Esophagus squamous epithelium (tissue), 5 donors: ENCODE measurements at regions not wholly inside any gene's neighbourhood (a gene's known extent, or its start where the extent isn't known, plus 50 kb on each side); places are given as distances from the start of the nearest gene placed in this dataset.

Source experiments
- DNase-seq: peaks from one replicate; lab custom pipeline; 2025; lab: John Stamatoyannopoulos, UW
- H3K27ac ChIP-seq, 4 donors: fragments of 200-600 bp; sonication (generic); one replicate each; pipeline ENCODE4 v1.5.1; 2016 to 2019; ENCODE audit warnings: mild to moderate bottlenecking in 1 of 4
- H3K27me3 ChIP-seq, 4 donors: fragments of 200-600 bp; sonication (generic); 1 replicate in 3 of 4; 2 replicates in 1 of 4; pipeline versions ENCODE4 v1.5.1 to v1.6.0; 2017 to 2021; ENCODE audit warnings: antibody characterized with exemption in 1 of 4
- H3K36me3 ChIP-seq, 3 donors: fragments of 200-600 bp; sonication (generic); one replicate each; pipeline ENCODE4 v1.5.1; 2016 to 2019
- H3K4me1 ChIP-seq, 3 donors: fragments of 200-600 bp; sonication (generic); one replicate each; pipeline ENCODE4 v1.5.1; 2017 to 2019
- H3K4me3 ChIP-seq, 4 donors: fragments of 200-600 bp; sonication (generic); 1 replicate in 3 of 4; 2 replicates in 1 of 4; pipeline ENCODE4 v1.5.1; 2016 to 2019; ENCODE audit warnings: mild to moderate bottlenecking in 2 of 4, moderate library complexity in 1 of 4
- H3K9me3 ChIP-seq, 3 donors: fragments of 200-600 bp; sonication (generic); one replicate each; pipeline ENCODE4 v1.5.1; 2016 to 2019
- POLR2A ChIP-seq, 4 donors: fragments of 450-650 bp; IDR thresholded peaks; one replicate each; pipeline ENCODE4 v1.6.1; 2017; ENCODE audit warnings: antibody characterized with exemption in 4 of 4, mild to moderate bottlenecking in 4 of 4, moderate library complexity in 3 of 4
- WGBS, 2 donors: methylation state at CpG; one replicate each; pipeline ENCODE4 v1.1.5; 2018; 5-methylcytosine and 5-hydroxymethylcytosine counted together
- intact Hi-C: fragments of 100-400 bp; cut with DNase I; formaldehyde crosslinking; loops from one replicate; pipeline ENCODE4 v1.15.0; 2022
- TF ChIP-seq, protein P1 (sequence below), 6 experiments: fragments of 450-650 bp in 4 of 6; fragments of 200-600 bp in 2 of 6; sonication (generic) in 2 of 6; IDR thresholded peaks; one replicate each; pipeline ENCODE4 v1.5.1; 2016 to 2019; ENCODE audit warnings: antibody characterized with exemption in 6 of 6, mild to moderate bottlenecking in 4 of 6, moderate library complexity in 4 of 6
- donor health status: DM: yes; HTN: yes; CAD: no.

GRCh38 chr3:10641760-10642159 lies 136.4 kb upstream of the ATP2B2 start:
- H3K36me3 ChIP-seq, result no peaks in the 10 kb centered on the region
- no peak overlapping the region for H3K27ac ChIP-seq
- no peak overlapping the region for H3K4me3 ChIP-seq
- H3K27me3 ChIP-seq, result peaks cover 0 to 47% (median 0%) of the 10 kb centered on the region in 4 donors
- TF ChIP-seq, protein P1, sequence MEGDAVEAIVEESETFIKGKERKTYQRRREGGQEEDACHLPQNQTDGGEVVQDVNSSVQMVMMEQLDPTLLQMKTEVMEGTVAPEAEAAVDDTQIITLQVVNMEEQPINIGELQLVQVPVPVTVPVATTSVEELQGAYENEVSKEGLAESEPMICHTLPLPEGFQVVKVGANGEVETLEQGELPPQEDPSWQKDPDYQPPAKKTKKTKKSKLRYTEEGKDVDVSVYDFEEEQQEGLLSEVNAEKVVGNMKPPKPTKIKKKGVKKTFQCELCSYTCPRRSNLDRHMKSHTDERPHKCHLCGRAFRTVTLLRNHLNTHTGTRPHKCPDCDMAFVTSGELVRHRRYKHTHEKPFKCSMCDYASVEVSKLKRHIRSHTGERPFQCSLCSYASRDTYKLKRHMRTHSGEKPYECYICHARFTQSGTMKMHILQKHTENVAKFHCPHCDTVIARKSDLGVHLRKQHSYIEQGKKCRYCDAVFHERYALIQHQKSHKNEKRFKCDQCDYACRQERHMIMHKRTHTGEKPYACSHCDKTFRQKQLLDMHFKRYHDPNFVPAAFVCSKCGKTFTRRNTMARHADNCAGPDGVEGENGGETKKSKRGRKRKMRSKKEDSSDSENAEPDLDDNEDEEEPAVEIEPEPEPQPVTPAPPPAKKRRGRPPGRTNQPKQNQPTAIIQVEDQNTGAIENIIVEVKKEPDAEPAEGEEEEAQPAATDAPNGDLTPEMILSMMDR (IDR thresholded peaks at IDR 0.05), result no peak
- no peak for TF ChIP-seq POLR2A (IDR thresholded peaks at IDR 0.05)
- intact Hi-C loops, result no loop called here
- H3K4me1 ChIP-seq, result no peaks in the 10 kb centered on the region
- WGBS, 2 donors, result 81 to 100% methylated on average over 2 of the region's 2 CpGs
- no peak for DNase-seq
- H3K9me3 ChIP-seq, result peaks cover 0 to 18% (median 4%) of the 10 kb centered on the region in 3 donors

- peaks cover 0 to 68% (median 0%) of the 10 kb centered on the region in 4 donors for H3K27me3 ChIP-seq
- TF ChIP-seq POLR2A (IDR thresholded peaks at IDR 0.05), result no peak
- TF ChIP-seq, protein P1 (IDR thresholded peaks at IDR 0.05), result no peak
- no peak for DNase-seq
- no peaks in the 10 kb centered on the region for H3K36me3 ChIP-seq
- H3K27ac ChIP-seq, result no peak overlapping the region
- intact Hi-C loops, result no loop called here
- H3K9me3 ChIP-seq, result no peaks in the 10 kb centered on the region
- no peaks in the 10 kb centered on the region for H3K4me1 ChIP-seq
- H3K4me3 ChIP-seq, result no peak overlapping the region
- 67 to 71% methylated on average over 4 of the region's 4 CpGs for WGBS, 2 donors
Observed at GRCh38 chr3:10644189-10644588, 138.8 kb upstream of the ATP2B2 start.

DNA sequence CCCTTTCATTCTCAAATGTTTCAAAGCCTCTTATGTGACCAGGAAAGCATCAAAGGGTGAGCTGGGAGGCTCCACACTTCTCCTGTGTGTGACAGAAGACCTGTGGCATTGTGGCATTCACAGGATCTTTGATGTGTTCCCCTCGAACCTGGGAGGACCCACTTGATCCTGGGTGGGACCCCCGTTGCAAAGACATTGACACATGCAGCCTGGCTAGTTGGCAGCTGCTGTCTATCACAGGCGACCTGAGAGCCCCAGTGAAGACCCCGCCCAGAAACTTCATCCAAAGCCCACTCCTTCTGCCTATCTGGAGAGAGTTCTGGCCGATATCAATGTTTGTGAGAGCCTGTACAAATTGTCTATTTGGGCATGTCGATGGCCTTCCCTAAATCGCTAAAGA lies 140.4 kb upstream of the ATP2B2 start:
- intact Hi-C loops, result no loop called here
- Histone ChIP-seq H3K27ac (no peak overlapping the region), H3K36me3 (no peaks in the 10 kb centered on the region), H3K27me3 (peaks cover 0 to 75% (median 0%) of the 10 kb centered on the region in 4 donors), H3K4me1 (no peaks in the 10 kb centered on the region), H3K4me3 (no peak overlapping the region), H3K9me3 (no peaks in the 10 kb centered on the region)
- TF ChIP-seq POLR2A (IDR thresholded peaks at IDR 0.05), result no peak
- TF ChIP-seq, protein P1 (IDR thresholded peaks at IDR 0.05), result no peak
- 18 to 42% methylated on average over 3 to 5 of the region's 7 CpGs for WGBS, 2 donors
- no peak for DNase-seq

GRCh38 chr3:10646531-10647335 lies 141.3 kb upstream of the ATP2B2 start:
- intact Hi-C loops, result no loop called here
- Histone ChIP-seq H3K27ac (no peak overlapping the region), H3K27me3 (peaks cover 0 to 73% (median 0%) of the 10 kb centered on the region in 4 donors), H3K9me3 (no peaks in the 10 kb centered on the region), H3K4me3 (no peak overlapping the region), H3K36me3 (no peaks in the 10 kb centered on the region), H3K4me1 (no peaks in the 10 kb centered on the region)
- TF ChIP-seq, protein P1 (IDR thresholded peaks at IDR 0.05), result no peak
- no peak for TF ChIP-seq POLR2A (IDR thresholded peaks at IDR 0.05)
- 41 to 42% methylated on average over 8 to 9 of the region's 9 CpGs for WGBS, 2 donors
- DNase-seq, result no peak

- intact Hi-C loops, result no loop called here
- no peaks in the 10 kb centered on the region for H3K9me3 ChIP-seq
- H3K36me3 ChIP-seq, result no peaks in the 10 kb centered on the region
- TF ChIP-seq, protein P1 (IDR thresholded peaks at IDR 0.05), result no peak
- TF ChIP-seq POLR2A (IDR thresholded peaks at IDR 0.05), result no peak
- no peak overlapping the region for H3K27ac ChIP-seq
- no peak for DNase-seq
- H3K4me1 ChIP-seq, result no peaks in the 10 kb centered on the region
- H3K27me3 ChIP-seq, result peaks cover 0 to 68% (median 0%) of the 10 kb centered on the region in 4 donors
- H3K4me3 ChIP-seq, result no peak overlapping the region
- WGBS, 2 donors, result 87 to 92% methylated on average over 5 of the region's 5 CpGs
Observed at GRCh38 chr3:10647376-10647775, 142.0 kb upstream of the ATP2B2 start.
